ENCODE measurements at regions not wholly inside any gene's neighbourhood (a gene's known extent, or its start where the extent isn't known, plus 50 kb on each side); places are given as distances from the start of the nearest gene placed in this dataset.
A peak's percentile ranks its signal among the peaks of the same experiment; 100 is the strongest.
"Not testable (repeated sequence)": the region's sequence is repeated elsewhere in the genome, so short reads cannot be mapped to it uniquely, and the experiment has no call there.

DNA sequence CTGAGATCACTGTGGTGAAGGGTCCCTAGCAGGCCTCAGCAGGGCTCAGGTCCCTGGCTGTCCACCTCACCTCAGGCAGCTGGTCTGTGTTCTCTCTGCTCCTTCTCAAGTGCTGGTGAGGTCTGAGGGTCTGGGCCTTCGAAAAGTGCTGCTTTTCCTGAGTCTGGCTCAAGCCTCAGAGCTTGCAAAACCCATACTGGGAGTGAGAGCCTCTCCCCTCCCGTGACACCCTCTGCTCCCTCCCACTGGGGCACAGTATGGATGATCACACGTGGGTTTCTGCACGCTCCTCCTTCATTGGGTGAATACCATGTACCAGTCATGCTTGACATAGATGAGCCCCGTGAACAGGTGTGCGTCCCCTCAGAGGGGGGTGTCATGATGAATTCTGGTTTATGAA is 73.3 kb upstream of the WASF3 start:
- no peak for DNase-seq

DNA sequence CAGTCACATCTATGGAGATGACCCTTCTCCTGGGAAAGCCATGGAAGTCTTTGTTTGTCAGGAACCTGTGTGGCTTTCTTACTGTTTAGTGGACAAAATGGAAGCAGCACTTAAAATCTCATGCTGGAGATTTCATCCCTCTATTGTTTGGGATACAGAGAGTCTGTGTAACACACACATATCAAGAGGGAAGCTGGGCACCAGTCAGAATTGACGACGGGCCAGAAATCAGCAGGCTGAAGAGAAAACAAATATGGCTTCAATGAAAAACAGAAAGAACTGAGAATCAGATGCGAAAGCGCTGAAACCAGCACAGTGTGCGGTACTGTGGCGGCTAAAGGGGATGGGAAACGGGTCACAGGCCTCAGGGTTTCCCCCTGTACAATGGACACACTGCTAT is 72.2 kb upstream of the WASF3 start:
- no peak for DNase-seq

DNA sequence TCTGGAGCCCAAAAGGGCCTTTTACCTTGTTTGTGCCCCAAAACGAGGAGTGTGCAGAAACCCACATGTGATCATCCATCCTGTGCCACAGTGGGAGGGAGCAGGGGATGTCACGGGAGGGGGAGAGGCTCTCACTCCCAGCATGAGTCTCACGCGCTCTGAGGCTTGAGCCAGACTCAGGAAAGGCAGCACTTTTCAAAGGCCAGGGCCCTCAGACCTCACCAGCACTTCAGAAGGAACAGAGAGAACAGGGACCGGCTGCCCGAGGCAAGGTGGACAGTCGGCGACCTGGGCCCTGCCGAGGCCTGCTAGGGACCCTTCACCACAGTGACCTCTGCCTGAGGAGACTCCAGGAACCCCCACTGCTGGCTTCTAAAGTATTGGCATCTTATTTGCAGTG is 71.7 kb upstream of the WASF3 start:
- no peak for DNase-seq

DNA sequence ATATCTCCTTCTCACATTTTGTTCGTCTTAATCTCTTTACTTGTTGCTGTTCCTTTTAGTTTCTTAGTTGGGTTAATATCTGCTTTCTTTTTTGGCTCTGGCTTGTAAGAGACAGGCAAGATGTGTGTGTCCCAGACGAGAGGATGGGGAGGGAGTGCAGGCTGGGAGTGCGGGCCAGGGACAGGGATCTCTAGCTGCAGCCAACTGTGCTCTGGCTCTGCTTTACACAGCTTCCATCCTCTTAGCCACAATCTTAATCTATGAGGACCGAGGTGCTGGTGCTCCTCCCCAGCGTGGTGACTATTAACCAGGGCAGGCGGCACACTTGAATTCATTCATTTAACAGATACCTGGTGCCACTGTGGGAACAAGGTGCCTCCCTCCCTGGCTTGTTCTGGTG is 70.9 kb upstream of the WASF3 start:
- no peak for DNase-seq

DNA sequence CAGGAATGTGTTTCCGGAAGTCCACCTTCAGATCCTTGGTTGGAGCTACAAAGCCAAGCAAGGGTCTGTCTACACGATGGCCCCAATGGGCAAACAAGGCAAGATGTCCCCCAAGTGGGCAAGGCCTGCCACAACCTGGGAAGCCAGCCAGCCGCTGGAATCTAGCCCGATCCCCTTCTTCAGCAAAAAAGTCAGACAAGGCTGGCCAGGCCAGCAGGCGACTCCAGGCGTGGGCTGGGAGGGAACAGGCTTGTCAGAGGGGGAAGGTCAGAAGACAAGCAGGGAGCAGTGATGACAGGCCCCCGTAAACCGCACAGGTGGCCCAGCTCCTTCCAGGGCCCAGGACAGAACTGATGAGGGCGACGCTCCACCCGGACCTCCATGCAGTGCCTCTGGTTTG is 69.7 kb upstream of the WASF3 start:
- no peak for DNase-seq

DNA sequence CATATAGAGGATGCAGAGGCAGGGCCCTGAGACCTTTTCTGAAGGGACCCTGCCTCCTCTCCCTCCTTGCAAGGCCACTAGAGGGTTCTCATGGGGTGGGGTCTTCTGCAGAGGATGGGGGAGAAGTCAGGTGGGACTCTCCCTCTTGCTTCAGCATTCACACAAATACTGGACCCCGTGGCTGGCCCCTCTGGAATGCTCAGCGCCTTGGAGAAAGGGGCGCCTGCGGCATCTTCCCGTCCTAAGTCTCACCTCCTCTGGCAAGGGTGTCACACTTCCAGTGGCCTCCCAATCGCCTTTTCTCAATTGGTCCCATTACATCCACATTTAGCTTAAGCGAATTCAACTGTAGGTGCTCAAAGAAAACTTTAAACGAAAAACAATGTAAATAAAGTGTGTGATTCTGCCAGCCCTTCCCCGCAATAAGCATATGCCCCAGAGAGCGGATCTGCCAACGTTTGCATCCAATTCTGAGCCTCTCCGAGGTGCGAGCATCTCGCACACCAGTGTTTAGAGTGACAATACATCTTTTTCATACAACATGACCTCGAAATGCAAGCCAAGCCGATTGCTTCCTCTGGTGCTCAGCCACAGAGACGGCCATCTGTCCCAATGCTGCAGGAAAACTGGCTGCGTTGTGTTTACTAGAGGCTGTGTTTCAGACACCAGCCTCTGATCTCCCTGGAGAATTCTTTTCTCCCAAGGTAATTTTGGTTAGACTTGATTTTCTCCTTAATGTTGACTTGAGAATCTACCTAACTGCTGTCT is 69.1 kb upstream of the WASF3 start:
- DNase-seq = no peak

DNA sequence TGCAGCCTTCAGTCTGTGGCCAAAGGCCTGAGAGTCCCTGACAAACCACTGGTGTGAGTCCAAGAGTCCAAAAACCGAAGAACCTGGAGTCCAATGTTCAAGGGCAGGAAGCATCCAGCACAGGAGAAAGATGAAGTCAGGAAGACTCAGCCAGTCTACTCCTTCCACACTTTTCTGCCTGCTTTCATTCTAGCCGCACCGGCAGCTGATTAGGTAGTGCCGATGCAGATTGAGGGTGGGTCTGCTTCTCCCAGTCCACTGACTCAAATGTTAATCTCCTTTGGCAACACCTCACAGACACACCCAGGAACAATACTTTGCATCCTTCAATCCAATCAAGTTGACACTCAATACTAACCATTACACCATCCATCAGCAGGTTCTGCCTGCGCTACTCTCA is 65.2 kb upstream of the WASF3 start:
- not testable (repeated sequence) for DNase-seq

DNA sequence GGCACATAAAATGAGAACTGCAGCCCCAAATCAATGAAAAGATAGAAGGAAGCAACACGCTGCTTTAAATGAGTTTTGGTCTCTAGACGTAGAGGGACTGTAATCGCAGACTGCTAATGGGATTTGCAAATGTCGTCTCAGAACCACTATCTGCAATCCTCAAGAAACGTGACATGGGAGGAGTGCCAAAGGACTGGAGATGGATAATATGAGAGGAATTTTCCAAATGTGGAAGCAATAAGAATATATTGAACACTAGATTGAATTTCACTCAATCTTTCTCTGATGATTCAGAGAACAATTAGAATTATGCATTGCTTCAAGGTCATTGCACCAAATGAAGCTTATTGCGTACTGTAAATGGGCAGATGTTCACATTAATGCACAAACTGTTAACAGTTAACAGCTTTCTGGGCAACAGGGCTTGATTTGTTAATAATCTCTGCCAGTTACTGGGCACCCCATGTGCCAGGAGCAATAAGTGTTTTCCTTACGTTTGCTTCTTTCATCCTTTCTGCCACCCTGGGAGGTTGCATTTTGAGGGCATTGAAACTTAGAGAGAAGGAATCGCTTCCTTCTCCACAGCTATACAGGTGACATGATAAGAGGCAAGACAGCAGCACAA is 62.8 kb upstream of the WASF3 start:
- DNase-seq = no peak

DNA sequence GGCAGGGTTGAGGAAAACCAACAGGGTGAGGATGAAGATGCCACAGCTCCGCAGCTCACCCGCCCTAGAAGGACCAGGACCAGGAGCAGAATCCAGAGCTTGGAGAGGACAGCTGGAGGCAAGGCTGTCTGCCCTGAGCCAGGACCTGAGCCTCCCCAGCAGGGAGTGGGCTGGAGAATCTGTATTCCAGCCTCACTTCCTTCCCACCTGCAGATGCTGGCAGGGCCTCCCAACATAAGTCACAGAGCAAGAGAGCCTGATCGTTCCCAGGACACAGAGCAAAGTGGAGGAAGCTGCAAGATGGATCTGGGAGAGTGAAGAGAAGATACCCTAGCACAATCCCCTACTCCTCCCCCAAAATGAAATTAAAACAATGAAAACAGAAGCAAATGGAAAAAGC is 61.7 kb upstream of the WASF3 start:
- DNase-seq = no peak

DNA sequence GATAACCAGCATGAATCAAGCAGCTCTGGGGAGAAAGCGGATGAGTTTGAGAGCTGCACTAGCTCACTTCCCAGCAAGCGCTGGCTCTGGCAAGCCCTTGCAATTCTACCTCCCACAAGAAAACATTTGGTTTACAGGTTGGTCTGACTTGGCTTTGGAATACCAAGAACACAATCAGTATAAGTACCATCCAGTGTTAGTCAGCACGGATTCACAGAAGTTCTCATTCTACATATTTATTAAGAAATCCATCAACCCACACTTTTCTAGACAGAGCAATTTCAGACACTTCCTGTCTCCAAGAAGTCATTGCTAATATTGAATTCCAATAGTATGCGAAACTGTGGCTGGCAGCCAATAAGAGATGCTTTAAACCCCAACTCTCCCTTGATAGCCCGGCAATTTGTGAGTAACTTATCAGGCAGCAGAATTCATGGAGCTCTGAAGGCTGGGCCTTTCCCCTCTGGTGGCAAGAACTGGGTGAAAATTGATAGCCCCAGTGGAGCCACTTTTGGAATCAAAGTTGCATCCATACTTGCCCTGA is 59.4 kb upstream of the WASF3 start:
- DNase-seq = peak; percentile 92

DNA sequence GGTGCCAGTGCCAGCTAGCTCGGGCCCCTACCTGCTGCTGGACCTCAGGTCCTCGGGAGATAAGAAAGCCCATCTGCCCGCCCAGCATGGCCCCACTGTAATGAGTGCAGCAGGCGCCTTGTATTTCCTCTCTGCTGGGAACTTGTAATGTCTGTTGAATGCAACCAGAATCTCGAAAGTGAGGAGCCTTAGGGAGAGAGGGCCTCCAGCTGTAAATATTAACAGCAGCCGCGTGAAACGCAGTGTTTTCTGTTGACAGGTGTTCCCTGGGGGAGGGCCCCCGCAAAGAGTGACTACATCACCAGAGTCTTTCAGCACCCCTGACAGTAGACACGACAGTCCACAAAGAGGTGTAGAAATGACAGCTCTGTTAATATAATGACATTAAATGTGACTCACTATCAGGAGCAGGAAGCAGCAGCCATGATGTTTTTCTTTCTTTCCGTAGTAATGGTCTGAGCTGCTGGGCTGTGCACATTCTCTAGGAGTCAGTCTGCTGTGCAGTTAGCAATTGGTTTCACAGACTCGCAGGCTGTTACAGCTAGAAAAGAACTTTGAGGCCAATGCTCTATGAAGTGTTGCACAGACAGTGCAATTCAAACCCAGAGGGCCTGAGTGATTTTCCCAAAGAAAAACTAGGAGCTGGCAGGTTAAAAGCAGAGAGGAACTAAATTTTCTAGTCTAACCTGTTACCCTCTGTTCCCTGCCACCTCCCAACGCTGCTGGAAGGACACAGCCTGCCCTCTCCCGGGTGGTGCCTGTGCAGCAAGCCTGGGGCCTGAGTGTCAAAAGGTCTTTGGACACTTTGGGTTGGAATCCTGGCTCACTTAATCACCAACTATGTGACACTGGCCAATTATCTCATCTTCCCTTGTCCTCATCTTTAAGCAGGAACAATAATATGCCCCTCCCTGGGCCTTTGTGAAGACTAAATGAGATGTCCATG is 58.6 kb upstream of the WASF3 start:
- DNase-seq = peak; percentile 24

DNA sequence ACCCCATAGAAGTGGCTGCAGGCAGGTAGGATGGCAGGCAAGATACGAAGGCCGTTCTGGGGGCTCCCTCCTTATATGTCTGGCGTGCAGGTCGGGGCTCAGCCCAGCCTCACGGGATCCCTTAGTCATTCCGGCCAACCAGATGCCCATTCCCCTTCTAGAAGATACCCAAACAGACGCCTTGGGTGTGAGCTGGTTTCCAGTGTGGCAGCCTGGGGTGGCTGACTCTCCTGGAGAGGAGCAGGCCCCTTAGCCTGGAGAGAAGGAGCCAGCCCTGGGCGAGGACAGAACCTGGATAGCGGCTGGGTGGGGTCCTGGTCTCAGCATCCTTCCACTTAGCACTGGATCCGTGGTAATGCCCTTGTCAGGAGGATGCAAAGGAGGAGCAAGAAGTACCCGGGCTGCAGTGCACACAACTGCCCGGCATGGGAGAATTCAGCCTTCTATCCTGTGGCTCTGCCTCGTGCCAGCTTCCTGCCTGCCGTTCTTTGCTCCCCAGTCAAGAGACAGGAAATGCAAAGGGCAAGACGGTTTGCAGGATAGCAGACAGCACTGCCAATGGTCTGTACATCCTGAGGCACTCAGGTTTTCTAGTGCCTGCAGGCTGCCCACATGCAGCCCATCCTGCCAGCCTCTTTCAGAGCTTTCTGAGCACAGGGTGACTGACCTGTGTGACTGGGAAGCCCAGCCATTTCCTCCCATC is 56.7 kb upstream of the WASF3 start:
- no peak for DNase-seq

DNA sequence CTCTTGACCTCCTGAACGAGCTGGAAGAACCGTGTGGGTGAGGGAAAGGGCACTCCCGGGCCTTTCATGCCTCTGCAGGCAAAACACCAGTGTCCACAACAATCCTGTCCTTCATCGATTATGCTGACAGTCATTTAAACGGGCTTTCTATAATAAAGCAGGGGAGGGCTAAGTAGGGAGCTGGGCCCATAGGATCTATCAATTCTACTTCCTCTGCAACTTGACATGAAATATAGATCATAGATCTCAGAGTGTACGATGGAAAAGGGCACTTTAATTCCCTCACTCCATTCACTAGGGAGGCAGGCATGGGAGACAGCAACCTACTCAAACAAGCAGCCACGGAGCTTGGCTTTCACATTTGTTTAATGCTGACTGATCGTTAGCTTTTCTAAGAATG is 55.8 kb upstream of the WASF3 start:
- no peak for DNase-seq

DNA sequence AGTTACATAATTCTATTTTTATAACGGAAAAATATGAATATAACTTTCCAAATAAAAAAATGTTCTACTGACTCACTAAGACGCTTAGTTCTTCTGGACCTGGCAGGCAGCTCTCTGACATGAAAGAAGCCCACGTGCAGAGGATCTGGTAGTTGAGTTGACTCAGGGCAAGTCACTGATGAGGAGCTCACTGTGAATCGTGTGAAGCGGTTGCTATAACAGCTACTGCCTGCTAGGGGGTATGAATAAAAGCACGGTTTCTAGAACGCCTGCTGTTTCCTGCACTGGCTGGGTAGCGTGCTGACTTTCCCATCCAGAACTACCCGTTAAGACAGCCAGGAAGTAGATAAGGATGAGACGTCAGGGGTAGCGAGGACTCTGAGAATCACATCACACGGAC is 54.7 kb upstream of the WASF3 start:
- DNase-seq = peak; percentile 65

DNA sequence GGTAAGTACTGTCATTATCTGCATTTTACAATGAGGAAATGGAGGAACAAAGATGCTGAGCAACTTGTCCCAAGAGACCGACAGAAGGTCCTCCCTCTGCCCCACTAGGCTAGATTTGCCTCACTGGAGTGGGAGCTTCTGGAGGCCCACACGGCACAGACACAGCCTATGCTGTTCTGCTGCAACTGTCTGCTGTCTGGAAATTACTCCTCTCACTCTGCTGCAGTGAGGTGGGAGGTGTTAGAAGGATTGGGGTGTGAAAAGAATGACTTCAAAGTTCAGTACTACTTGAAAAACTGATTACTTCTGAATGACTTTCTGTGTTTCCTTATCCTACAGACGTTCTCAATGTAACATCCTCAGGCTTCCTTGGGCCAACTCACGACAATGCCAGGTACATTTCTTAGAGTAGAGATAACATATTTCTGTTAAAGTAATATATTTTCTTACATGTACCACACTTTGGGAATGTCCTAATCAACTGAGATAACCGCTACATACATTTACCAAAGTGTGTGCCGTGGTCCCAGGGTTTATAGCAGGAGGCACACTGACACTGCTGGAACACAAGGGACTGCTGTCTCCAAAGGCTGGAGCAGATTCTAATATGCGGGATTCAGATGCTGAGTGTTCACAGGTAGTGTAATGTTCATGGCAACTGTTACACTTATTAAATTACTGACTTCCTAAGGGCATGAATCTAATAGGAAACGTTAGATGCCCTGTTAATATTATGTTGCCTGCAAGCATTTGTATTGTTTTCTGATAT is 53.5 kb upstream of the WASF3 start:
- DNase-seq = no peak
